Panc1 (cell line): ENCODE measurements at regions not wholly inside any gene's neighbourhood (a gene's known extent, or its start where the extent isn't known, plus 50 kb on each side); places are given as distances from the start of the nearest gene placed in this dataset.

Source experiments
- POLR2AphosphoS5 ChIP-seq: IDR thresholded peaks from 2 replicates; pipeline ENCODE4 v1.6.1; 2012; ENCODE audit warnings: mild to moderate bottlenecking, low read depth, low read length, moderate library complexity
- TCF7L2 ChIP-seq: IDR thresholded peaks from 2 replicates; pipeline ENCODE4 v1.6.1; 2011; ENCODE audit warnings: mild to moderate bottlenecking, low read depth, low read length, inconsistent platforms
- TF ChIP-seq, protein P1 (sequence below): fragments of 450-650 bp; IDR thresholded peaks from 2 replicates; pipeline ENCODE4 v1.5.1; 2017; ENCODE audit warnings: mild to moderate bottlenecking

DNA sequence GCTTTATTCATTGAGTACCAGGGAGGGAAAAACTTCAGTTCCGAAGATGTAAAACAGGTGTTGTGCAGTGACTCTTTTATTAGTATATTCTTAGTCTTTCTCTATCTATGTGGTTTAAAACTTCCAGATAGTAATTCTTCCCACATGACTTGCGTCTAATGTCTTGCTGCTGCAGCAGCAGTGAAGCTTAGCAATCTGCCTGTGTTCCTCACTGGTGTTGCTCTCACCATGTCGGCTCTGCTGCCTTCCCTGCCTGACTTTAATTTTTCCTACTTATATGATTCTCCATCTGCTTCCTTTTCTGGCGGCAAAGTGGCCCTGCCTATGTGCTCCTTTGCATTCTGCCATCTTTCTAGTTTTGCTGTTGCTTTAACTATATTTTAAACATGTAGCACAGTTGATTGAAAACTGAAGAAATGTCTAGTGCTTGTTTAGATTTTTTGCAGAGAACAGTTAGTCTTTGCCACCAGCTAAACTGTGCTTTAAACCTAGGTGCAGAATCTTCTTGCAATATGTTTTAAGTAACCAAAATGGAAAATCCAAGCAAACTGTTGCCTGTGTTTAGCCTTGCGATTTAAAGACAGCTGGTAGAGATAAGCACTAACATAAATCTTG, 1934.2 kb upstream of the IGFBP7 start:
- TF ChIP-seq, protein P1, sequence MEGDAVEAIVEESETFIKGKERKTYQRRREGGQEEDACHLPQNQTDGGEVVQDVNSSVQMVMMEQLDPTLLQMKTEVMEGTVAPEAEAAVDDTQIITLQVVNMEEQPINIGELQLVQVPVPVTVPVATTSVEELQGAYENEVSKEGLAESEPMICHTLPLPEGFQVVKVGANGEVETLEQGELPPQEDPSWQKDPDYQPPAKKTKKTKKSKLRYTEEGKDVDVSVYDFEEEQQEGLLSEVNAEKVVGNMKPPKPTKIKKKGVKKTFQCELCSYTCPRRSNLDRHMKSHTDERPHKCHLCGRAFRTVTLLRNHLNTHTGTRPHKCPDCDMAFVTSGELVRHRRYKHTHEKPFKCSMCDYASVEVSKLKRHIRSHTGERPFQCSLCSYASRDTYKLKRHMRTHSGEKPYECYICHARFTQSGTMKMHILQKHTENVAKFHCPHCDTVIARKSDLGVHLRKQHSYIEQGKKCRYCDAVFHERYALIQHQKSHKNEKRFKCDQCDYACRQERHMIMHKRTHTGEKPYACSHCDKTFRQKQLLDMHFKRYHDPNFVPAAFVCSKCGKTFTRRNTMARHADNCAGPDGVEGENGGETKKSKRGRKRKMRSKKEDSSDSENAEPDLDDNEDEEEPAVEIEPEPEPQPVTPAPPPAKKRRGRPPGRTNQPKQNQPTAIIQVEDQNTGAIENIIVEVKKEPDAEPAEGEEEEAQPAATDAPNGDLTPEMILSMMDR = no peak
- TF ChIP-seq TCF7L2 (no peak), POLR2AphosphoS5 (no peak)
